Natural killer cell (primary cell): ENCODE measurements at regions not wholly inside any gene's neighbourhood (a gene's known extent, or its start where the extent isn't known, plus 50 kb on each side); places are given as distances from the start of the nearest gene placed in this dataset.
"Not testable (repeated sequence)": the region's sequence is repeated elsewhere in the genome, so short reads cannot be mapped to it uniquely, and the experiment has no call there.

Experiments
- ATAC-seq, 3 donors: fragments of 150-1000 bp in 2 of 3; fragments of 200-7000 bp in 1 of 3; cut with Tn5 transposase; 1 replicate in 1 of 3; 2 replicates in 2 of 3; pipeline ENCODE4 v1.10.0; 2021; ENCODE audit warnings: mild to moderate bottlenecking in 2 of 3, moderate library complexity in 2 of 3
- DNase-seq, 2 donors: peaks; one replicate each; pipeline versions ENCODE4 v3.0.0 to v3.0.0-alpha.2; 2013 to 2021; ENCODE audit warnings: mixed read lengths in 1 of 2
- H3K27ac ChIP-seq: one replicate; pipeline ENCODE4 v1.5.1; 2013; ENCODE audit warnings: mild to moderate bottlenecking, low read length
- H3K27me3 ChIP-seq: one replicate; pipeline ENCODE4 v1.6.1; 2013; ENCODE audit warnings: low read length; ENCODE audit not compliant: control insufficient read depth, insufficient read depth
- H3K36me3 ChIP-seq: one replicate; pipeline ENCODE4 v1.6.1; 2013; ENCODE audit warnings: low read length; ENCODE audit not compliant: control insufficient read depth, insufficient read depth
- H3K4me1 ChIP-seq: one replicate; pipeline ENCODE4 v1.6.1; 2013; ENCODE audit warnings: low read length; ENCODE audit not compliant: control insufficient read depth, insufficient read depth
- H3K4me3 ChIP-seq: one replicate; pipeline ENCODE4 v1.5.1; 2013; ENCODE audit warnings: low read length
- H3K9me3 ChIP-seq: one replicate; pipeline ENCODE4 v1.6.1; 2013; ENCODE audit warnings: low read length; ENCODE audit not compliant: control insufficient read depth, insufficient read depth
- H3K27ac Mint-ChIP-seq, 2 donors: one replicate each; pipeline ENCODE4 v1.8.0; 2022; ENCODE audit warnings: mild to moderate bottlenecking in 2 of 2, mixed read lengths in 2 of 2, moderate library complexity in 1 of 2
- H3K27me3 Mint-ChIP-seq, 2 donors: one replicate each; pipeline ENCODE4 v1.8.0; 2022; ENCODE audit warnings: low read depth in 2 of 2, mixed read lengths in 2 of 2
- H3K36me3 Mint-ChIP-seq: one replicate; pipeline ENCODE4 v1.8.0; 2022; ENCODE audit warnings: mixed read lengths
- H3K4me1 Mint-ChIP-seq, 2 donors: one replicate each; pipeline ENCODE4 v1.8.0; 2022; ENCODE audit warnings: mixed read lengths in 2 of 2
- H3K4me3 Mint-ChIP-seq: one replicate; pipeline ENCODE4 v1.8.0; 2022; ENCODE audit warnings: mild to moderate bottlenecking, moderate library complexity, mixed read lengths
- H3K9me3 Mint-ChIP-seq, 2 donors: one replicate each; pipeline ENCODE4 v1.8.0; 2022; ENCODE audit warnings: mixed read lengths in 2 of 2
- WGBS: methylation state at CpG from one replicate; pipeline ENCODE4 v1.1.7; 2013; ENCODE audit warnings: missing lambda C conversion rate; ENCODE audit not compliant: insufficient coverage; 5-methylcytosine and 5-hydroxymethylcytosine counted together
- intact Hi-C: fragments of 100-400 bp; cut with micrococcal nuclease; formaldehyde crosslinking; loops from one replicate; pipeline ENCODE4 v1.14.2; 2022
- TF ChIP-seq, protein P1 (sequence below): fragments of 200-600 bp; IDR thresholded peaks from one replicate; pipeline ENCODE4 v1.8.0; 2022; ENCODE audit warnings: antibody characterized with exemption

DNA sequence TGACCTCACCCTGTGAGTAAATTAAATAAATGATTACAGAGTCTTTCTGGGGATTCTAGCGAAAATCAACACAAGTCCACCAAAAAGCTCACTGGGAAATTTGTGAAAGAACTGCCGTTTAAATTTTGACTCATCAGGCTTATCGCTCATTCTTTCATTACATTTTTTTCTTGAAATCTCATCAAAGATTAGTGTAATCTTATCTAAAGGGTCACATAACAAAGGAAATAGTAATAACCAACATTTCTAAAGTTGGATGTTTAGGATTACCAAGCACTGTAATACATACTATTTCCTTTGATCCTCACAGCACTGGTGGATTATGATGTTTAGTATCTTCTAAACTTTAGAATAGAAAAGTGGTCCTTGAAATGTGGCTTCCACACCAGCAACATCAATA lies 111.1 kb upstream of the CBLB start:
- no peaks in the 10 kb centered on the region for H3K36me3 Mint-ChIP-seq
- DNase-seq = no peak
- H3K27me3 ChIP-seq = no peaks in the 10 kb centered on the region
- intact Hi-C loops = no loop called here
- 96% methylated on average over 3 of the region's 3 CpGs for WGBS
- H3K27me3 Mint-ChIP-seq = no peaks in the 10 kb centered on the region
- H3K4me3 ChIP-seq = no peak overlapping the region
- H3K4me1 ChIP-seq = no peaks in the 10 kb centered on the region
- ATAC-seq = no peak
- H3K27ac Mint-ChIP-seq = no peak overlapping the region
- H3K9me3 Mint-ChIP-seq = no peaks in the 10 kb centered on the region
- no peaks in the 10 kb centered on the region for H3K36me3 ChIP-seq
- TF ChIP-seq, protein P1, sequence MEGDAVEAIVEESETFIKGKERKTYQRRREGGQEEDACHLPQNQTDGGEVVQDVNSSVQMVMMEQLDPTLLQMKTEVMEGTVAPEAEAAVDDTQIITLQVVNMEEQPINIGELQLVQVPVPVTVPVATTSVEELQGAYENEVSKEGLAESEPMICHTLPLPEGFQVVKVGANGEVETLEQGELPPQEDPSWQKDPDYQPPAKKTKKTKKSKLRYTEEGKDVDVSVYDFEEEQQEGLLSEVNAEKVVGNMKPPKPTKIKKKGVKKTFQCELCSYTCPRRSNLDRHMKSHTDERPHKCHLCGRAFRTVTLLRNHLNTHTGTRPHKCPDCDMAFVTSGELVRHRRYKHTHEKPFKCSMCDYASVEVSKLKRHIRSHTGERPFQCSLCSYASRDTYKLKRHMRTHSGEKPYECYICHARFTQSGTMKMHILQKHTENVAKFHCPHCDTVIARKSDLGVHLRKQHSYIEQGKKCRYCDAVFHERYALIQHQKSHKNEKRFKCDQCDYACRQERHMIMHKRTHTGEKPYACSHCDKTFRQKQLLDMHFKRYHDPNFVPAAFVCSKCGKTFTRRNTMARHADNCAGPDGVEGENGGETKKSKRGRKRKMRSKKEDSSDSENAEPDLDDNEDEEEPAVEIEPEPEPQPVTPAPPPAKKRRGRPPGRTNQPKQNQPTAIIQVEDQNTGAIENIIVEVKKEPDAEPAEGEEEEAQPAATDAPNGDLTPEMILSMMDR = no peak
- peaks cover 3 to 4% of the 10 kb centered on the region in 2 donors for H3K4me1 Mint-ChIP-seq
- no peaks in the 10 kb centered on the region for H3K9me3 ChIP-seq
- H3K4me3 Mint-ChIP-seq = no peak overlapping the region
- no peak overlapping the region for H3K27ac ChIP-seq

GRCh38 chr3:105982207-105982606 lies 113.4 kb upstream of the CBLB start:
- 89% methylated on average over 1 of the region's 1 CpG for WGBS

GRCh38 chr3:105984837-105985236 lies 116.0 kb upstream of the CBLB start:
- H3K4me3 ChIP-seq = no peak overlapping the region
- intact Hi-C loops = no loop called here
- Mint-ChIP-seq H3K4me3 (no peak overlapping the region), H3K4me1 (peaks cover 25 to 33% of the 10 kb centered on the region in 2 donors), H3K27ac (no peak overlapping the region), H3K27me3 (no peaks in the 10 kb centered on the region), H3K9me3 (peaks cover 5 to 7% of the 10 kb centered on the region in 2 donors), H3K36me3 (peaks cover 5% of the 10 kb centered on the region)
- DNase-seq (peak in 1 of 2 donors; percentile 46), ATAC-seq (peak in 2 of 3 donors; percentile 40 to 66)
- TF ChIP-seq, protein P1 = no peak
- no peaks in the 10 kb centered on the region for H3K9me3 ChIP-seq
- H3K27ac ChIP-seq = no peak overlapping the region
- WGBS = 83% methylated on average over 1 of the region's 1 CpG
- H3K36me3 ChIP-seq = no peaks in the 10 kb centered on the region
- no peaks in the 10 kb centered on the region for H3K4me1 ChIP-seq
- no peaks in the 10 kb centered on the region for H3K27me3 ChIP-seq

More at GRCh38 chr3:105982207-105982606, 113.4 kb upstream of the CBLB start:
- Mint-ChIP-seq H3K27me3 (no peaks in the 10 kb centered on the region), H3K36me3 (no peaks in the 10 kb centered on the region), H3K9me3 (no peaks in the 10 kb centered on the region), H3K27ac (no peak overlapping the region), H3K4me1 (peaks cover 7 to 14% of the 10 kb centered on the region in 2 donors), H3K4me3 (no peak overlapping the region)
- H3K9me3 ChIP-seq = no peaks in the 10 kb centered on the region
- DNase-seq (no peak), ATAC-seq (no peak)
- no peak overlapping the region for H3K4me3 ChIP-seq
- H3K27ac ChIP-seq = no peak overlapping the region
- intact Hi-C loops = no loop called here
- no peaks in the 10 kb centered on the region for H3K36me3 ChIP-seq
- H3K4me1 ChIP-seq = no peaks in the 10 kb centered on the region
- TF ChIP-seq, protein P1 = no peak
- H3K27me3 ChIP-seq = no peaks in the 10 kb centered on the region

DNA sequence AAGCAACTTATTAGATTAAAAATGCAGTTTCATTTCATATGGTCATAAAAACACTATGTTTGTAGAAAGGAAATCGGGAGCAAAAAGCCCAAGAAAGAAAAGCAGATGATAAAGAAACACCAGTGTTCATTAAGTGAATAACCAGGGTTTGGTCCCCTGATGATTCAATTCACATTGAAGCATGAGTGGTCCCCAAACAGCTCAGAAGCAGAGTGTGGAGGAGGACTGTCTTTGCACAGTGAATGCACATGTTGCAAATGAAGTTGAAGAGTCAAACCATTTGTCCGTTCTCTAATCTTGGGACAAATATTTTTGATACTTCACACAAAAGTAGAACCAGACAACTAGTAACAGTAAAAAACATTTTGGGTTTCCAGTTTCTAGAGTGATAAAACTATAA lies 117.5 kb upstream of the CBLB start:
- H3K4me3 Mint-ChIP-seq, H3K4me3 ChIP-seq, H3K27ac ChIP-seq, H3K27me3 ChIP-seq, intact Hi-C loops, H3K9me3 ChIP-seq, ATAC-seq, H3K36me3 ChIP-seq, H3K4me1 ChIP-seq, H3K27me3 Mint-ChIP-seq, H3K9me3 Mint-ChIP-seq, H3K27ac Mint-ChIP-seq, DNase-seq: not testable (repeated sequence)
- H3K4me1 Mint-ChIP-seq = peaks cover 25 to 33% of the 10 kb centered on the region in 2 donors
- WGBS = 87% methylated on average over 2 of the region's 2 CpGs
- H3K36me3 Mint-ChIP-seq = peaks cover 17% of the 10 kb centered on the region
